ENCODE measurements at regions not wholly inside any gene's neighbourhood (a gene's known extent, or its start where the extent isn't known, plus 50 kb on each side); places are given as distances from the start of the nearest gene placed in this dataset.

GRCh38 chr3:70853161-70853944 is 540.9 kb upstream of the MDFIC2 start:
- DNase-seq = no peak
- intact Hi-C loops (cut with DNase I) = no loop called here

GRCh38 chr3:70849911-70850699 is 537.7 kb upstream of the MDFIC2 start:
- intact Hi-C loops (cut with DNase I) = no loop called here
- no peak for DNase-seq

- intact Hi-C loops (cut with DNase I) = no loop called here
- DNase-seq = no peak
These were observed 527.9 kb upstream of the MDFIC2 start for GRCh38 chr3:70840106-70840870.

GRCh38 chr3:70833239-70833960 is 521.0 kb upstream of the MDFIC2 start:
- no peak for DNase-seq
- intact Hi-C loops (cut with DNase I) = no loop called here

- intact Hi-C loops (cut with DNase I) = no loop called here
- DNase-seq = no peak
These were observed 520.4 kb upstream of the MDFIC2 start for GRCh38 chr3:70832834-70833205.

- intact Hi-C loops (cut with DNase I) = no loop called here
- peak in 3 of 42 donors; percentile 5 to 50 (median 16) for DNase-seq
These were observed 519.8 kb upstream of the MDFIC2 start for GRCh38 chr3:70832089-70832833.

GRCh38 chr3:70829092-70829491 is 516.7 kb upstream of the MDFIC2 start:
- intact Hi-C loops (cut with DNase I) = no loop called here
- no peak for DNase-seq

GRCh38 chr3:70824773-70825172 is 512.3 kb upstream of the MDFIC2 start:
- no peak for DNase-seq
- intact Hi-C loops (cut with DNase I) = no loop called here

- intact Hi-C loops (cut with DNase I) = no loop called here
- DNase-seq = no peak
These were observed 511.6 kb upstream of the MDFIC2 start for GRCh38 chr3:70824078-70824477.

GRCh38 chr3:70823622-70824021 is 511.2 kb upstream of the MDFIC2 start:
- DNase-seq = no peak
- intact Hi-C loops (cut with DNase I) = no loop called here

- no peak for DNase-seq
- intact Hi-C loops (cut with DNase I) = no loop called here
These were observed 510.2 kb upstream of the MDFIC2 start for GRCh38 chr3:70822669-70823068.

- intact Hi-C loops (cut with DNase I) = no loop called here
- DNase-seq = no peak
These were observed 509.2 kb upstream of the MDFIC2 start for GRCh38 chr3:70821602-70822001.

- no peak for DNase-seq
- intact Hi-C loops (cut with DNase I) = no loop called here
These were observed 508.0 kb upstream of the MDFIC2 start for GRCh38 chr3:70820397-70820796.

GRCh38 chr3:70818145-70818544 is 505.7 kb upstream of the MDFIC2 start:
- intact Hi-C loops (cut with DNase I) = no loop called here
- no peak for DNase-seq

- intact Hi-C loops (cut with DNase I) = no loop called here
- no peak for DNase-seq
These were observed 503.9 kb upstream of the MDFIC2 start for GRCh38 chr3:70816346-70816745.

- intact Hi-C loops (cut with DNase I) = no loop called here
These were observed 503.4 kb upstream of the MDFIC2 start for GRCh38 chr3:70815817-70816216.

GRCh38 chr3:70813311-70813710 is 500.9 kb upstream of the MDFIC2 start:
- intact Hi-C loops (cut with DNase I) = no loop called here

More at GRCh38 chr3:70815817-70816216, 503.4 kb upstream of the MDFIC2 start:
- no peak for DNase-seq

GRCh38 chr3:70811880-70812279 is 499.4 kb upstream of the MDFIC2 start:
- peak in 7 of 42 donors; percentile 9 to 37 (median 11) for DNase-seq
- intact Hi-C loops (cut with DNase I) = no loop called here

More at GRCh38 chr3:70813311-70813710, 500.9 kb upstream of the MDFIC2 start:
- no peak for DNase-seq
